DMS153 (cell line): ENCODE measurements at regions not wholly inside any gene's neighbourhood (a gene's known extent, or its start where the extent isn't known, plus 50 kb on each side); places are given as distances from the start of the nearest gene placed in this dataset.
A peak's percentile ranks its signal among the peaks of the same experiment; 100 is the strongest.
"Not testable (repeated sequence)": the region's sequence is repeated elsewhere in the genome, so short reads cannot be mapped to it uniquely, and the experiment has no call there.

Source experiments
- DNase-seq: peaks from one replicate; lab custom pipeline; 2025; lab: John Stamatoyannopoulos, UW

DNA sequence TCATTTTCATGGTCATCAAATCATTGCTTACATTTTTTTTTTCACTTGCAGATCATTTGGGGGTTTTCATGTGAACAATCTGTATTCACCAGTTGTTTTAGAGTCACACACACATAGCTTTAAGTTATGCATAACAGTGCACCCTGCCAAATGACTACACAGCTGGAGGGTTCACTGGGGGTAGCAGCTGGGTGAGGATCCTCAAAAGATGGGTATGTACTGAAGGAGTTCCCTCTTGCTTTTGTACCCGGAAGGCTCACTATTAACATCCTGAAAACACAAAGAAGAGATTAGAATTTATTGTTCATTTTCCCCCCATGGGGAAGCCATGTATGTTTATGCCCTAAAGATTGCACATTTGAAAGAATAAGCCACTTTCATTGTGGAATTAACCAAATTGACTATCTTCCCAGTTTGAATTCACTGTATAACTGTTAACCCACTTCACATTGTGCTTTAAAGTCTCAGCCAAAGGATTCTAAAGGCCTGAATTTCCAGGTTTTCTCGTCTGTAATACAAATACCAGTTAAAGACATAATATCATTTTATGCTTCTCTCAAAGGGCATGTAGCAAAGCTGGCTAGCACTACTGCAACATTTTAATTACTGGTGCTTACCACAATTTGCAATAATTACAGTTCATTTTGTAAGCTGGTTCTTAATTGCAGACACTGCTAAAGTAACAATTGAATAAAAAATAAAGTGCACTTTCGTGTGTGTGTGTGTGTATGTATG lies 466.4 kb upstream of the MEF2C start:
- no peak for DNase-seq

DNA sequence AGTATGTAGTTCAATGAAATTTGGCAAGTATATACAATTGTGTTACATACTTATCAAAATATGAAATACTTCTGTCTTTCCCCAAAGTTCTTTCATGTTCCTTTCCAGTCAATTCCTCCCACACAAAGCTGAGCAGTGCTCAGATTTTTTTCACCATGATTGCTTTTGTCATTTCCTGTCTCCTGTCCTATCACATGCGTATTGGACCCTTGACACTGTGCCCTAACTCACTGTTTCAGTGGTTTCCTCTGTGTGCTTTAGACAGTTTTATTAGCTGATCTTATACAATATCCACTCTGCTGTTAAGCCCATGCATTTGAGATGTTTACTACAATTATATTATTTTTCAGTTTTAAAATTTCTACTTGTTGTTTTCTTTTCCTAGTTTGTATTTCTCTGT lies 463.6 kb upstream of the MEF2C start:
- no peak for DNase-seq

DNA sequence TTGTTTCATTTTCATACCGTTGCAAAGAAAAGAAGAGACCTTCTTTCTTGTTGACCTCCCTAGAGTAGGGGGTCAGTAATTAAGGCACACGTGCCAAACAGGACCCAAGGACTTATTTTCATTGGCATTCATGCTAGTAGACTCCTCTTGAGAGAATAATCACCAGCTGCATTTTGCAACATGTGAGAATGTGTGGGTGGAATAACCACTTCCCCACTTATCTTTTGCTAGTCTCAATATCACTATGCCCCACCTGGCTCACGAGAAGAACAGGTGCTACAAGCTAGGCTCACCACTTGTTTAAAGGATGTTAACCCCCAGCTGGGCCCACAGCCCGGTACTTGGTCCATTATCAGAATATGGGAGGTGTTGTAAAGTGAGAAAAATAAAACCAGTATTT lies 460.7 kb upstream of the MEF2C start:
- DNase-seq = peak; percentile 4

GRCh38 chr5:89342106-89342876 lies 459.3 kb upstream of the MEF2C start:
- DNase-seq = no peak

DNA sequence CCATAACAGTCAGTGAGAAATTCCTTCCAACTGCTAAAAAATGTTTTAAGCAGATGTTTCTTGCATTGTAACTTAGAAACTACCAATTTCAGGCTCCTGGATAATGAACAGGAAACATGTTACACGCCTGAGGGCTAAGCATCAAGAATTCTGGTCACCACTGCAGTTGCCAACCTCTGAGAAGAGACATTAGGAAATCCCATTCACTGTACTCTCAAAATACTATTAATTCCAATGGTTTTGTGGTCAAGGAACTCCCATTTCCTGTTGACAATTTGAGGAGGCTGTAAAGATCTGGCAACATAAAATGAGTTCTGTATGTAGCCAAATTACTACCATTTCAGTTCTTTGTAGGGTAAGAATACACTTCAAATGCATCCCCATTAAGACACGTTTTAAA lies 456.0 kb upstream of the MEF2C start:
- DNase-seq = no peak

DNA sequence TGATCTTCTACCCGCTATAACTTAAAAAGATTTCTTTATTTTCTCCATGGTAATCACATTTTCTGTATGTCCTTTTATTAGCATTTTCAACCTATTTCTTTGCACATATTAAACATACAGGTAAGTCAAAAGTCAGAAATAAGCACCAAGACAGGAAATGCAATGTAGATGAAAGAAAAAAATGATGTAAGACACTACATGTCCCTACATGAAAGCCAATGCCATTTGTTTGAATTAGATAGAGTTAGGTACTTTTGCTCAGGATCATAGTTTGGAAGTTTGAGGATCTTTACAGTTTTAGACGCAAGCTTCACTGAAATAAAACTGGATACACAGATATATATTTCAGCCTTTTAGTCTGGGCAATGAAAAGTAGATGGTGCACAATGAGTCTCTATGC lies 453.1 kb upstream of the MEF2C start:
- DNase-seq = no peak

- DNase-seq = no peak
Observed at GRCh38 chr5:89330140-89330539, 447.2 kb upstream of the MEF2C start.

DNA sequence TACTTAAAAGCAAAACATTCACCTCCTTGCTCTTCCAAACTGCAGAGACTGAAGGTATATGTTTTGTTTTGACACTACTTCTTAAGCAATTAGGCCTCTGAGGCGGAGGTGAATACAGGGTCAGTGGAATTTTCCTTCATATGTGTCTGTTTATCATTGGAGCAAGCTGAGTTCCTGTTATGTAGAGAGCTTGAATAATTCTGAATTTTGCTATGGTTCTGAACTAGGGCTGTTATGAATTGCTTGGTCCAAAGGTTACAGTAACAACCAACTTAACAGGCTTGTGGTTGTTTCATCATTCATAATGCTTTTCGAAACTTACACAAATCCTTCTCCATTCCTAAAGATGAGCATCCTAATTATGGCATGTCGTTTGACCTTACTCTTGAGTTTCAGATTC lies 444.6 kb upstream of the MEF2C start:
- DNase-seq = no peak

GRCh38 chr5:89324990-89325389 lies 442.0 kb upstream of the MEF2C start:
- DNase-seq = no peak

DNA sequence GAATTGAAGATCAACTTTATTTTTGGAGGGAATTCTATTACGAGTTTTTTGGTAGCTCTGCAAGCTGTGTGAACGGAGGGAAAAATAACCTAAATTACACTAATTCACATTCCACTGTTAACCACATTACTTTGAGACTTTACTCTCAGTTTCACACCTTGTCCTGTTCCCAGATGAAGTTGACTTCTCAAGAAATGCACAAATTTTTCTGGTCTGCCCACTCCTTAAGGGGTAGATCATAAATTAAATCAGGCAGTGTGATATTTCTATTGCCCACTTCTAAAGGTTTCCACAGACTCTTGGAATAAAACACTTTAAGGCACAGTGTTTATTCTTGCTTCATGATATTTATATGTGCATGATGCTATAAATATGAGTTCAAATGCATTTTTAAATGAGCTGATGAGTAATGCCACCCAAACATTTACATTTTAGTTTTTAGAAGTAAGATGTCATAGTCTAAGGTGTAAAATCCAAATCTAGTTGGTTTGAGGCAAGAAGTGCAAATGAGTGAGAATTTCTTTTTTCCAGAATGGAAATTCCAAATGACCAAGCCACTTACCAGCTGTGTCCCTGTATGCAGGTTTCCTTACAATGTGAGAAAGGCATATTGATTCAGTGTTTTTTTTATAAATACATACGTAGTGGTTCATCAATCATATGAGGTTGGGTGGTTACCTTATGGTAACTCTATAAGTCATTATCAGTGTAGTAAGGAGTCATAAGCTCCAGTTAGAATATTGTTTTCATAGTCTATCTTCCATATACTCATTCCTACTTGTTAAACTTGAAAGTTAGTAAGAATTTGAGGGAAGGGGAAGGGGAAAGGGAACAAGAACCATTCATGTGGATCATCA lies 437.7 kb upstream of the MEF2C start:
- no peak for DNase-seq

DNA sequence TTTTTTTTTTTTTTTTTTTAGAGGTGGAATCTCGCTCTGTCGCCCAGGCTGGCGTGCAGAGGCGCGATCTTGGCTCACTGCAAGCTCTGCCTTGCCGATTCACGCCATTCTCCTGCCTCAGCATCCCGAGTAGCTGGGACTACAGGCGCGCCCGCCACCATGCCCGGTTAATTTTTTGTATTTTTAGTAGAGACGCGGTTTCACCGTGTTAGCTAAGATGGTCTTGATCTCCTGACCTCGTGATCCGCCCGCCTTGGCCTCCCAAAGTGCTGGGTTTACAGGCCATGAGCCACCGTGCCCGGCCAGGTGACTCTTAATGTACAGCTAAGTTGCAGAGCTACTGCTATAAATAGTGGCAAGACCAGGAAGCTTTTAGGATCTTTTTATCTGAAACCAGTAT lies 434.9 kb upstream of the MEF2C start:
- DNase-seq = not testable (repeated sequence)

DNA sequence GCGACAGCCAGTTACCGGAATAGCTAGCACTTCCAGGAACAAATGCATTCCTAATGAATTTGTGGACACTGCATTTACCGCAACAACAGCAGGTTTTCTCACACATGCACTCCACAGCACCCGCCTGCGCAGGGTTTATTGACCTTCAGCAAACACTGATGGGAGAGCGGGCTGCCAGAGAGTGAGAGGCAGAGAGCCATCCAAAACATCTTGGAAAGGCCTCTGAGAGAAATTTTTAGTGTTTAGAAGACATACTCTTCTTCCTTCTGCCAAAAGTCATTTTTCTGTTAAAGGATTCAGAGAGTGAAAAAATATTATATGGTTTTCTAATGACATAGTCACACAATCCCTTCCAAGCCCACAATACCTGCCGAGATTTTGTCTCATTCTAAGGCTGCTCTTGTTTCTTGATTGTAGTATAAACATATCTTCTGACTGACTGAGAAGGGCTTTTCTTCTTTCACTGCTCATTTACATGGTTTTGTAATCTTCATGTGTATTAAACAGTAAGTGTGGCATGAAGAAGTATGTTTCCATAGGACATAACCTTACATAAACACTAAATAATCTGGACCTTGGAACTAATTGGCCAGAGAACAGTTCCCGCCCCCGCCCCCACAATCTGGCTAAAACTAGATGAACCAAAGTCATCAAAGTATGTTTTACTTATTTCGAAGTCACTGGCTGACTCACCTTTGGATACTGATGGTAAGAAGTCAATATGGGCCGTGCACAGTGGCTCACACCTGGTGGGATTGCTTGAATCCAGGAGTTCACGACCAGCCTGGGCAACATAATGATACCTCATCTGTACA lies 432.5 kb upstream of the MEF2C start:
- peak; percentile 44 for DNase-seq

GRCh38 chr5:89313804-89314588 lies 431.0 kb upstream of the MEF2C start:
- peak; percentile 2 for DNase-seq

GRCh38 chr5:89313044-89313443 lies 430.1 kb upstream of the MEF2C start:
- peak; percentile 6 for DNase-seq

- no peak for DNase-seq
Observed at GRCh38 chr5:89309268-89309667, 426.3 kb upstream of the MEF2C start.

GRCh38 chr5:89308606-89309040 lies 425.6 kb upstream of the MEF2C start:
- no peak for DNase-seq

- DNase-seq = no peak
Observed at GRCh38 chr5:89307972-89308371, 425.0 kb upstream of the MEF2C start.

DNA sequence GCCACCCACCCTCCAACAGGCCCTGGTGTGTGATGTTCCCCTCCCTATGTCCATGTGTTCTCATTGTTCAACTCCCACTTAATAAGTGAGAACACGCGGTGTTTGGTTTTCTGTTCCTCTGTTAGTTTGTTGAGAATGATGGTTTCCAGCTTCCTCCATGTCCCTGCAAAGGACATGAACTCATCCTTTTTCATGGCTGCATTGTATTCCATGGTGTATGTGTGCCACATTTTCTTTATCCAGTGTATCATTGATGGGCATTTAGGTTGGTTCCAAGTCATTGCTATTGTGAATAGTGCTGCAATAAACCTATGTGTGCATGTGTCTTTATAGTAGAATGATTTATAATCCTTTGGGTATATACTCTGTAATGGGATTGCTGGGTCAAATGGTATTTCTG lies 424.2 kb upstream of the MEF2C start:
- DNase-seq = not testable (repeated sequence)

- DNase-seq = no peak
Observed at GRCh38 chr5:89303033-89303480, 420.1 kb upstream of the MEF2C start.

DNA sequence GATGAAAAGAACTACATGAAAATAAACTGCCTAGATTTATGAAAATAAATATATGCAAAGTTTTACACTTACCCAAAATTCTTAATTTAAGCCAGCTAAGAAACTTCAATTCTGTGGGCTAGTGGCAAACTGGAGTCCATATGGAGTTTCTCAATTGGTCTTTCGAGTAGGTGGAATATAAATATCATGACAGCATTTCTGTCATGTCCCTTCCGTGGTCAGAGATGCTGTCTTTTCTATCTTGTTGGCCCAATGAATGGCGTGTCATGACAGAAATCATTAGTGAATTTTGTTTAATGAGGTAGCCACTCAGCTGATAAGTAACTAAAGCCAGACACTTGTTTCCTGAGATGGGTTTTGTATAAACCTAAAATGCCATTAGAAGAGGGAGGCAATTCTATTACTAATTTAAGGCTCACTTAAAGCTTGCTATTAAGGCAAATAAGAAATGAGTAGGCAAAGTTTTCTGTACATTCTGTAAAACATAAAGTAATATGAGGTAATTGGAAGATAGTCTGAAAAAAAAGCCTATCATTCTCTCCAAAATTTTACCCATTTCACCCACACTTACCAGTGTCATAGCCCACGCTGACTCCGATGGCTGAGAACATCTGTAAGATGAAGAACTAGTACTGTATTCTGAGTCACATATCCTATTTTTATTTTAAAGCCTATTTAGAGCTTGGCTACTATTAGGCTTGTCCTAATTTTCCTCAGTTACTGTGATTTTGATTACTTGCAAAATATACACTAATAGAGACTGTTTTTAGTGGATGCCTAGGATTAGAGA lies 419.3 kb upstream of the MEF2C start:
- DNase-seq = no peak
